RWPE2 (cell line): ENCODE measurements at regions not wholly inside any gene's neighbourhood (a gene's known extent, or its start where the extent isn't known, plus 50 kb on each side); places are given as distances from the start of the nearest gene placed in this dataset.
"Not testable (repeated sequence)": the region's sequence is repeated elsewhere in the genome, so short reads cannot be mapped to it uniquely, and the experiment has no call there.

ENCODE experiments used
- ATAC-seq: fragments of 200-7000 bp; cut with Tn5 transposase; 3 replicates; pipeline ENCODE4 v1.9.1; 2021; ENCODE audit warnings: low read depth
- DNase-seq: peaks from one replicate; pipeline ENCODE4 v3.0.0-alpha.2; 2020; ENCODE audit warnings: low spot score
- H3K27ac ChIP-seq: fragments of 450-650 bp; 2 replicates; pipeline ENCODE4 v1.5.1; 2017; ENCODE audit warnings: mild to moderate bottlenecking; ENCODE audit not compliant: poor library complexity, severe bottlenecking
- H3K27me3 ChIP-seq: fragments of 250-450 bp; sonication (Bioruptor Pico); 2 replicates; pipeline ENCODE4 v1.5.1; 2021; ENCODE audit warnings: mild to moderate bottlenecking, moderate library complexity; ENCODE audit not compliant: insufficient read depth, poor library complexity, severe bottlenecking
- H3K36me3 ChIP-seq: fragments of 250-450 bp; sonication (Bioruptor Pico); 2 replicates; pipeline ENCODE4 v1.5.1; 2020; ENCODE audit warnings: low read depth, mild to moderate bottlenecking, moderate library complexity
- H3K4me1 ChIP-seq: fragments of 250-450 bp; sonication (Bioruptor Pico); 2 replicates; pipeline ENCODE4 v1.5.1; 2021; ENCODE audit warnings: mild to moderate bottlenecking, moderate library complexity; ENCODE audit not compliant: insufficient read depth, poor library complexity, severe bottlenecking
- H3K4me3 ChIP-seq: fragments of 250-450 bp; sonication (Bioruptor Pico); 2 replicates; pipeline ENCODE4 v1.5.1; 2021; ENCODE audit warnings: mild to moderate bottlenecking, moderate library complexity; ENCODE audit not compliant: severe bottlenecking
- H3K9me3 ChIP-seq: fragments of 250-450 bp; sonication (Bioruptor Pico); 2 replicates; pipeline ENCODE4 v1.5.1; 2021; ENCODE audit warnings: mild to moderate bottlenecking, moderate library complexity; ENCODE audit not compliant: severe bottlenecking
- CTCF ChIP-seq: fragments of 450-650 bp; IDR thresholded peaks from one replicate; pipeline ENCODE4 v1.5.1; 2017; ENCODE audit warnings: mild to moderate bottlenecking, moderate library complexity; ENCODE audit not compliant: poor library complexity, severe bottlenecking

- no peak for TF ChIP-seq CTCF
- H3K4me1 ChIP-seq, result no peaks in the 10 kb centered on the region
- DNase-seq, result no peak
- H3K27ac ChIP-seq, result no peak overlapping the region
- no peaks in the 10 kb centered on the region for H3K36me3 ChIP-seq
- no peak overlapping the region for H3K4me3 ChIP-seq
- no peak for ATAC-seq
- no peaks in the 10 kb centered on the region for H3K9me3 ChIP-seq
- no peaks in the 10 kb centered on the region for H3K27me3 ChIP-seq
These were observed 111.3 kb upstream of the LOC128125822 start for GRCh38 chr6:63460971-63461370.

- no peak for ATAC-seq
- no peaks in the 10 kb centered on the region for H3K36me3 ChIP-seq
- no peaks in the 10 kb centered on the region for H3K9me3 ChIP-seq
- H3K27me3 ChIP-seq, result no peaks in the 10 kb centered on the region
- TF ChIP-seq CTCF, result no peak
- no peak overlapping the region for H3K27ac ChIP-seq
- H3K4me3 ChIP-seq, result no peak overlapping the region
- H3K4me1 ChIP-seq, result no peaks in the 10 kb centered on the region
- DNase-seq, result no peak
These were observed 108.2 kb upstream of the LOC128125822 start for GRCh38 chr6:63464060-63464459.

GRCh38 chr6:63465750-63466149 is 106.5 kb upstream of the LOC128125822 start:
- Histone ChIP-seq H3K27me3 (no peaks in the 10 kb centered on the region), H3K27ac (no peak overlapping the region), H3K9me3 (no peaks in the 10 kb centered on the region), H3K4me3 (no peak overlapping the region), H3K4me1 (no peaks in the 10 kb centered on the region), H3K36me3 (no peaks in the 10 kb centered on the region)
- DNase-seq, result no peak
- no peak for ATAC-seq
- no peak for TF ChIP-seq CTCF

GRCh38 chr6:63466242-63466733 is 106.0 kb upstream of the LOC128125822 start:
- TF ChIP-seq CTCF, result no peak
- Histone ChIP-seq H3K4me1 (no peaks in the 10 kb centered on the region), H3K27ac (no peak overlapping the region), H3K36me3 (no peaks in the 10 kb centered on the region), H3K4me3 (no peak overlapping the region), H3K27me3 (no peaks in the 10 kb centered on the region), H3K9me3 (no peaks in the 10 kb centered on the region)
- no peak for DNase-seq
- no peak for ATAC-seq

GRCh38 chr6:63467247-63467954 is 104.9 kb upstream of the LOC128125822 start:
- Histone ChIP-seq H3K4me1 (no peaks in the 10 kb centered on the region), H3K27me3 (no peaks in the 10 kb centered on the region), H3K36me3 (no peaks in the 10 kb centered on the region), H3K4me3 (no peak overlapping the region), H3K27ac (no peak overlapping the region), H3K9me3 (no peaks in the 10 kb centered on the region)
- no peak for TF ChIP-seq CTCF
- no peak for DNase-seq
- ATAC-seq, result no peak

GRCh38 chr6:63471145-63471544 is 101.1 kb upstream of the LOC128125822 start:
- not testable (repeated sequence) for DNase-seq, H3K27me3 ChIP-seq, H3K9me3 ChIP-seq, H3K4me3 ChIP-seq, H3K27ac ChIP-seq, ATAC-seq, H3K4me1 ChIP-seq, H3K36me3 ChIP-seq
